Activated CD8-positive, alpha-beta T cell treated with anti-CD3 and anti-CD28 coated beads, Interleukin-2, amount 10 ng/mL, durations not matched to agents 7 days and 5 days (primary cell): ENCODE measurements at regions not wholly inside any gene's neighbourhood (a gene's known extent, or its start where the extent isn't known, plus 50 kb on each side); places are given as distances from the start of the nearest gene placed in this dataset.

ENCODE experiments used
- ATAC-seq: fragments of 150-1000 bp; cut with Tn5 transposase; one replicate; pipeline ENCODE4 v1.10.0; 2021; ENCODE audit warnings: moderate library complexity
- CTCF ChIA-PET: fragments of 350-600 bp; sonication (Branson Sonifier 250); formaldehyde crosslinking; loops from one replicate; lab custom pipeline; 2021; ENCODE audit warnings: antibody characterized with exemption; lab: Charles Lee
- POLR2A ChIA-PET: fragments of 350-600 bp; sonication (Branson Sonifier 250); formaldehyde crosslinking; loops from one replicate; lab custom pipeline; 2021; ENCODE audit warnings: antibody characterized with exemption; lab: Charles Lee
- DNase-seq: peaks from one replicate; pipeline ENCODE4 v3.0.0-alpha.2; 2020
- H3K27ac Mint-ChIP-seq: one replicate; pipeline ENCODE4 v1.8.0; 2021; ENCODE audit warnings: mild to moderate bottlenecking, mixed read lengths
- H3K27me3 Mint-ChIP-seq: one replicate; pipeline ENCODE4 v1.8.0; 2021; ENCODE audit warnings: low read depth, mixed read lengths
- H3K36me3 Mint-ChIP-seq: one replicate; pipeline ENCODE4 v1.8.0; 2021; ENCODE audit warnings: low read depth, mixed read lengths
- H3K4me1 Mint-ChIP-seq: one replicate; pipeline ENCODE4 v1.8.0; 2021; ENCODE audit warnings: low read depth, mixed read lengths
- H3K4me3 Mint-ChIP-seq: one replicate; pipeline ENCODE4 v1.8.0; 2021; ENCODE audit warnings: mild to moderate bottlenecking, mixed read lengths
- H3K9me3 Mint-ChIP-seq: one replicate; pipeline ENCODE4 v1.8.0; 2022; ENCODE audit warnings: mixed read lengths; ENCODE audit not compliant: insufficient read depth

- ChIA-PET POLR2A (no interaction called here), CTCF (no interaction called here)
- DNase-seq (no peak), ATAC-seq (no peak)
- Mint-ChIP-seq H3K27me3 (no peaks in the 10 kb centered on the region), H3K4me1 (no peaks in the 10 kb centered on the region), H3K9me3 (no peaks in the 10 kb centered on the region), H3K36me3 (no peaks in the 10 kb centered on the region), H3K4me3 (no peak overlapping the region), H3K27ac (no peak overlapping the region)
Measured at GRCh38 chr3:88346643-88347042, 196.9 kb downstream of the C3orf38 start.

- no peaks in the 10 kb centered on the region for H3K4me1 Mint-ChIP-seq
- H3K27me3 Mint-ChIP-seq = no peaks in the 10 kb centered on the region
- ChIA-PET CTCF (no interaction called here), POLR2A (no interaction called here)
- DNase-seq (no peak), ATAC-seq (no peak)
- no peaks in the 10 kb centered on the region for H3K36me3 Mint-ChIP-seq
- H3K9me3 Mint-ChIP-seq = no peaks in the 10 kb centered on the region
- H3K4me3 Mint-ChIP-seq = no peak overlapping the region
- H3K27ac Mint-ChIP-seq = no peak overlapping the region
Measured at GRCh38 chr3:88362428-88362827, 212.7 kb downstream of the C3orf38 start.

- Mint-ChIP-seq H3K27me3 (no peaks in the 10 kb centered on the region), H3K4me3 (no peak overlapping the region), H3K9me3 (no peaks in the 10 kb centered on the region), H3K4me1 (no peaks in the 10 kb centered on the region), H3K36me3 (no peaks in the 10 kb centered on the region), H3K27ac (no peak overlapping the region)
- ChIA-PET POLR2A (no interaction called here), CTCF (no interaction called here)
- DNase-seq (no peak), ATAC-seq (no peak)
Measured at GRCh38 chr3:88364926-88365325, 215.2 kb downstream of the C3orf38 start.

DNA sequence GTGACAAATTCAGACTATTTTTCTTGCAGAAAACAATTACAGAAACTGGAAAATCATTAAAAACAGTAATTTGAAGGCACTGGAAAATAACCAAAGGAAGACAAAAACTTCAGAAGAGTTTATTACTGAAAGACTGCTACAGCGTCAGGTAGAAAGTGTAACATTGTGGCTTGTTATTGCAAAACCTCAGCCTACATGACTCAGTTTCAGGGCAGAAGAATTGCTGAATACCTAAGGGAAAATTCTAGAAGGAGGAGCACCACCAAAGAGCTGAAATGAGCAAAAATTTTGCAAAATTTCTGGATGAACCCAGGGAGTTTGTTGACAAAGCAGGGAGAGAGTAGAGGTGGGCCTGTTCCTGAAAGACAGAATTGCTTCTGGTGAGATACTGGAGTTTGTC, 219.6 kb downstream of the C3orf38 start:
- no peak overlapping the region for H3K4me3 Mint-ChIP-seq
- POLR2A ChIA-PET = no interaction called here
- no peaks in the 10 kb centered on the region for H3K4me1 Mint-ChIP-seq
- CTCF ChIA-PET = no interaction called here
- H3K27ac Mint-ChIP-seq = no peak overlapping the region
- H3K27me3 Mint-ChIP-seq = no peaks in the 10 kb centered on the region
- ATAC-seq (no peak), DNase-seq (no peak)
- no peaks in the 10 kb centered on the region for H3K36me3 Mint-ChIP-seq
- peaks cover 7% of the 10 kb centered on the region for H3K9me3 Mint-ChIP-seq

GRCh38 chr3:88369767-88370166, 220.0 kb downstream of the C3orf38 start:
- H3K4me3 Mint-ChIP-seq = no peak overlapping the region
- H3K27me3 Mint-ChIP-seq = no peaks in the 10 kb centered on the region
- H3K27ac Mint-ChIP-seq = no peak overlapping the region
- H3K9me3 Mint-ChIP-seq = peaks cover 7% of the 10 kb centered on the region
- CTCF ChIA-PET = no interaction called here
- no peak for DNase-seq
- H3K36me3 Mint-ChIP-seq = no peaks in the 10 kb centered on the region
- no peak for ATAC-seq
- H3K4me1 Mint-ChIP-seq = no peaks in the 10 kb centered on the region
- POLR2A ChIA-PET = no interaction called here

DNA sequence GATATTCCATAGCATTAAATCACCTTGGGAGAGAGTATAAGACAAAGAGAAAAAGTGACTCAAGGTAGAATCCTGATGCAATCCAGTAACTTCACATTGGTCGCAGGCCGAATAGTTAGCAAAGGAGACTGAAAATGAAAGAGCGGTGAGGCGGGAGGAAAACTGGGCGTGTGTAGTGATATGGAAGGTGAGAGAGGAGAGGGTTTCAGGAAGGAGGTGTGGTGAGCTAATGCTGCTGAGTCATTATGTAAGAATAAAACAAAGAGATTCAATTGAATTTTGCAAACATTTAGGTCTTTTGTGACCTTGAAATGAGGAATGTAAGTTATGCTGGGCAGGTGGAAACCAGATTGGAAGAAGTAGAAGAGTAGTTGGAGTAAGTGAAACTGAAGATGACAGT, 235.3 kb downstream of the C3orf38 start:
- ChIA-PET CTCF (no interaction called here), POLR2A (no interaction called here)
- Mint-ChIP-seq H3K4me1 (no peaks in the 10 kb centered on the region), H3K27me3 (no peaks in the 10 kb centered on the region), H3K9me3 (no peaks in the 10 kb centered on the region), H3K4me3 (no peak overlapping the region), H3K36me3 (no peaks in the 10 kb centered on the region), H3K27ac (no peak overlapping the region)
- ATAC-seq (no peak), DNase-seq (no peak)

GRCh38 chr3:88398581-88398980, 248.8 kb downstream of the C3orf38 start:
- DNase-seq (no peak), ATAC-seq (no peak)
- Mint-ChIP-seq H3K4me1 (no peaks in the 10 kb centered on the region), H3K9me3 (no peaks in the 10 kb centered on the region), H3K36me3 (no peaks in the 10 kb centered on the region), H3K27me3 (no peaks in the 10 kb centered on the region), H3K27ac (no peak overlapping the region), H3K4me3 (no peak overlapping the region)
- CTCF ChIA-PET = no interaction called here
- POLR2A ChIA-PET = no interaction called here

GRCh38 chr3:88403319-88403718, 253.6 kb downstream of the C3orf38 start:
- H3K4me3 Mint-ChIP-seq = no peak overlapping the region
- no peaks in the 10 kb centered on the region for H3K4me1 Mint-ChIP-seq
- no peaks in the 10 kb centered on the region for H3K9me3 Mint-ChIP-seq
- ChIA-PET CTCF (no interaction called here), POLR2A (no interaction called here)
- DNase-seq (no peak), ATAC-seq (no peak)
- no peak overlapping the region for H3K27ac Mint-ChIP-seq
- no peaks in the 10 kb centered on the region for H3K36me3 Mint-ChIP-seq
- H3K27me3 Mint-ChIP-seq = no peaks in the 10 kb centered on the region

DNA sequence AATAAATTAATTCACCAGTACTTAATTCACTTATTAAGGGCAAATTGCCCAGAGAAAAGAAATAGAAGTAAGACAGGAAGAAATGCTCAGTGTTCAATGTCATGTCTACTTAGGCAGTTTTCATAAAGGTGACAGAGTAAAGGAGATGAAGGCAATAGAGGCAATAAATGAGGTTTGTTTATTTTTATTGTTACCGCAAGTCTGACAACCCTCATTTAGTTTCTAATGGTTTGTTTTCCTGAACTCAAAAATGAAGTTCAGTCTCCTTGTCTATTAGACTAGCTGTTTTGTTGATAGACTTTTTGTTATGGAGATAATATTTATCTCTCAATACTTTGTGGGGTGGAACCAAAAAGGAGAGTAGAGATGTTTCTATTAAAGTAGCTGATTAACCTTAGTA, 258.3 kb downstream of the C3orf38 start:
- no peak overlapping the region for H3K27ac Mint-ChIP-seq
- DNase-seq = no peak
- CTCF ChIA-PET = no interaction called here
- H3K4me1 Mint-ChIP-seq = peaks cover 5% of the 10 kb centered on the region
- H3K4me3 Mint-ChIP-seq = no peak overlapping the region
- POLR2A ChIA-PET = no interaction called here
- H3K27me3 Mint-ChIP-seq = no peaks in the 10 kb centered on the region
- no peak for ATAC-seq
- H3K36me3 Mint-ChIP-seq = no peaks in the 10 kb centered on the region
- no peaks in the 10 kb centered on the region for H3K9me3 Mint-ChIP-seq

- H3K27ac Mint-ChIP-seq = no peak overlapping the region
- CTCF ChIA-PET = no interaction called here
Measured at GRCh38 chr3:88408935-88409334, 259.2 kb downstream of the C3orf38 start.

DNA sequence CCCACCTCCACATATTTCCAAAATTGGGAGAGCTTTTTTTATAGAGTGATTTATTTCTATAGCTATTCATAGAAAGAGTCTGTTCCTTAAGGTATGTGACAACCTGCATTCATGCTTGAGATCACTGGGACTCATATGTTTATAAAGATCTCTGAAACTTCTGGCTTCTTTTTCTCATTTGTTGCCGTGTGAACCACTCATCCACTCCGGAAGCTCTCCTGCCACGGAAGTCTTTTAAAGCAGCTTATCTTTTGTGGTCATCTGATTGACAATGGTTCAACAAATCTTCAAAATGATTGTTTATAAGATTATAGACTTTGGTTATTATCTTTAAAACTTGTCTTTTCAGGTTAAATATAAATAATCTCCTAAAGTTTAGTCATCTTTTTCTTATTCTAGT, 260.5 kb downstream of the C3orf38 start:
- no peaks in the 10 kb centered on the region for H3K36me3 Mint-ChIP-seq
- no peaks in the 10 kb centered on the region for H3K9me3 Mint-ChIP-seq
- H3K27ac Mint-ChIP-seq = no peak overlapping the region
- no peaks in the 10 kb centered on the region for H3K27me3 Mint-ChIP-seq
- ChIA-PET POLR2A (no interaction called here), CTCF (no interaction called here)
- no peak for ATAC-seq
- no peak for DNase-seq
- no peak overlapping the region for H3K4me3 Mint-ChIP-seq
- peaks cover 5% of the 10 kb centered on the region for H3K4me1 Mint-ChIP-seq

More at GRCh38 chr3:88408935-88409334, 259.2 kb downstream of the C3orf38 start:
- Mint-ChIP-seq H3K27me3 (no peaks in the 10 kb centered on the region), H3K4me3 (no peak overlapping the region), H3K4me1 (peaks cover 5% of the 10 kb centered on the region), H3K9me3 (no peaks in the 10 kb centered on the region), H3K36me3 (no peaks in the 10 kb centered on the region)
- ATAC-seq (no peak), DNase-seq (no peak)
- POLR2A ChIA-PET = no interaction called here

- H3K4me3 Mint-ChIP-seq = no peak overlapping the region
- CTCF ChIA-PET = no interaction called here
- DNase-seq = no peak
- no peaks in the 10 kb centered on the region for H3K36me3 Mint-ChIP-seq
- H3K4me1 Mint-ChIP-seq = peaks cover 5% of the 10 kb centered on the region
- ATAC-seq = no peak
- H3K9me3 Mint-ChIP-seq = no peaks in the 10 kb centered on the region
- H3K27me3 Mint-ChIP-seq = no peaks in the 10 kb centered on the region
- POLR2A ChIA-PET = no interaction called here
- H3K27ac Mint-ChIP-seq = no peak overlapping the region
Measured at GRCh38 chr3:88412346-88412745, 262.6 kb downstream of the C3orf38 start.

- Mint-ChIP-seq H3K4me3 (no peak overlapping the region), H3K27me3 (no peaks in the 10 kb centered on the region), H3K36me3 (no peaks in the 10 kb centered on the region), H3K9me3 (no peaks in the 10 kb centered on the region), H3K27ac (no peak overlapping the region), H3K4me1 (no peaks in the 10 kb centered on the region)
- DNase-seq = no peak
- CTCF ChIA-PET = no interaction called here
- ATAC-seq = no peak
- POLR2A ChIA-PET = no interaction called here
Measured at GRCh38 chr3:88416436-88416835, 266.7 kb downstream of the C3orf38 start.
